GM18517 (cell line): ENCODE measurements at regions not wholly inside any gene's neighbourhood (a gene's known extent, or its start where the extent isn't known, plus 50 kb on each side); places are given as distances from the start of the nearest gene placed in this dataset.

Source experiments
- ATAC-seq: cut with Tn5 transposase; IDR thresholded peaks from one replicate; pipeline ENCODE4 v1.9.1; 2021; ENCODE audit warnings: mild to moderate bottlenecking, moderate library complexity; ENCODE audit not compliant: unreplicated experiment

- no peak for ATAC-seq
Measured at GRCh38 chr12:86837246-86837645, 581.1 kb upstream of the MGAT4C start.

- ATAC-seq: no peak
Measured at GRCh38 chr12:86834217-86834616, 578.0 kb upstream of the MGAT4C start.

GRCh38 chr12:86827409-86827808 is 571.2 kb upstream of the MGAT4C start:
- ATAC-seq: no peak

GRCh38 chr12:86826051-86826450 is 569.9 kb upstream of the MGAT4C start:
- no peak for ATAC-seq

- no peak for ATAC-seq
Measured at GRCh38 chr12:86801439-86801838, 545.2 kb upstream of the MGAT4C start.

GRCh38 chr12:86799616-86800015 is 543.4 kb upstream of the MGAT4C start:
- no peak for ATAC-seq

- no peak for ATAC-seq
Measured at GRCh38 chr12:86796550-86796949, 540.4 kb upstream of the MGAT4C start.

GRCh38 chr12:86788661-86789060 is 532.5 kb upstream of the MGAT4C start:
- ATAC-seq: no peak

- no peak for ATAC-seq
Measured at GRCh38 chr12:86787419-86787818, 531.2 kb upstream of the MGAT4C start.

- ATAC-seq: no peak
Measured at GRCh38 chr12:86777325-86777724, 521.1 kb upstream of the MGAT4C start.

GRCh38 chr12:86774841-86775388 is 518.7 kb upstream of the MGAT4C start:
- ATAC-seq: no peak

GRCh38 chr12:86772696-86773095 is 516.5 kb upstream of the MGAT4C start:
- no peak for ATAC-seq

- ATAC-seq: no peak
Measured at GRCh38 chr12:86770871-86771270, 514.7 kb upstream of the MGAT4C start.

GRCh38 chr12:86748894-86749293 is 492.7 kb upstream of the MGAT4C start:
- ATAC-seq: no peak

GRCh38 chr12:86744547-86745212 is 488.5 kb upstream of the MGAT4C start:
- no peak for ATAC-seq

- ATAC-seq: no peak
Measured at GRCh38 chr12:86743875-86744536, 487.8 kb upstream of the MGAT4C start.

- no peak for ATAC-seq
Measured at GRCh38 chr12:86741531-86741930, 485.3 kb upstream of the MGAT4C start.

- peak; percentile 46 for ATAC-seq
Measured at GRCh38 chr12:86735851-86736250, 479.7 kb upstream of the MGAT4C start.

- ATAC-seq: no peak
Measured at GRCh38 chr12:86735072-86735471, 478.9 kb upstream of the MGAT4C start.

- no peak for ATAC-seq
Measured at GRCh38 chr12:86730233-86730632, 474.0 kb upstream of the MGAT4C start.

GRCh38 chr12:86729739-86730138 is 473.5 kb upstream of the MGAT4C start:
- ATAC-seq: no peak

GRCh38 chr12:86727160-86727559 is 471.0 kb upstream of the MGAT4C start:
- no peak for ATAC-seq
